H1 (cell line): ENCODE measurements at regions not wholly inside any gene's neighbourhood (a gene's known extent, or its start where the extent isn't known, plus 50 kb on each side); places are given as distances from the start of the nearest gene placed in this dataset.

ENCODE experiments used
- ASH2L ChIP-seq: fragments of 200-600, 300-600 bp; sonication (generic); IDR thresholded peaks from one replicate; pipeline ENCODE4 v1.7.1; 2017; ENCODE audit warnings: low read length
- JUND ChIP-seq: IDR thresholded peaks from 2 replicates; pipeline ENCODE4 v1.6.1; 2011; ENCODE audit warnings: mild to moderate bottlenecking, improper control_type of control experiment, low read length
- TCF12 ChIP-seq: IDR thresholded peaks from 2 replicates; pipeline ENCODE4 v1.6.1; 2011; ENCODE audit warnings: low read depth, mild to moderate bottlenecking, low read length

GRCh38 chr3:64760258-64760657, 72.5 kb upstream of the ADAMTS9 start (continued):
- no peak for TF ChIP-seq JUND
- TF ChIP-seq TCF12 = no peak
- no peak for TF ChIP-seq ASH2L
